ENCODE measurements at regions not wholly inside any gene's neighbourhood (a gene's known extent, or its start where the extent isn't known, plus 50 kb on each side); places are given as distances from the start of the nearest gene placed in this dataset.

GRCh38 chr15:66619152-66619903, 53.5 kb upstream of the LCTL start (continued):
- TF ChIP-seq E2F3 (CRISPR knock-in tag; IDR thresholded peaks at IDR 0.05) (no peak), PURB (CRISPR knock-in tag; IDR thresholded peaks at IDR 0.05; ENCODE audit: low read depth) (no peak), GATA2 (CRISPR knock-in tag; IDR thresholded peaks at IDR 0.05) (no peak), NFATC3 (IDR thresholded peaks at IDR 0.05) (no peak), RCOR1 (IDR thresholded peaks at IDR 0.05; ENCODE audit: borderline replicate concordance in 1 of 2, low read depth in 2 of 2, low read length in 2 of 2) (0 out of 4 replicates have a peak, but pooled peaks of 1 of the 2 experiments have one; percentile 7), CC2D1A (IDR thresholded peaks at IDR 0.05) (no peak), HMGXB4 (CRISPR knock-in tag; IDR thresholded peaks at IDR 0.05) (no peak), ZNF668 (CRISPR knock-in tag; IDR thresholded peaks at IDR 0.05) (no peak), ZNF41 (CRISPR knock-in tag; conservative IDR thresholded peaks at IDR 0.05) (no peak), ZNF445 (CRISPR knock-in tag; IDR thresholded peaks at IDR 0.05; ENCODE audit: low read depth) (no peak), CREB1 (IDR thresholded peaks at IDR 0.05) (0 out of 2 replicates have a peak, but pooled peaks have one; percentile 11), CREB1 (CRISPR knock-in tag; IDR thresholded peaks at IDR 0.05) (no peak), EWSR1 (IDR thresholded peaks at IDR 0.05; ENCODE audit: borderline replicate concordance, low read depth, partially characterized antibody) (no peak), MLX (CRISPR knock-in tag; conservative IDR thresholded peaks at IDR 0.05) (no peak), NFE2L1 (tag; IDR thresholded peaks at IDR 0.05; ENCODE audit: borderline replicate concordance, low read depth) (no peak), POLR2G (IDR thresholded peaks at IDR 0.05; ENCODE audit: low read depth, low read length) (0 out of 2 replicates have a peak, but pooled peaks have one; percentile 17), ZNF133 (CRISPR knock-in tag; IDR thresholded peaks at IDR 0.05) (no peak), ZNF174 (CRISPR knock-in tag; IDR thresholded peaks at IDR 0.05) (no peak)
- TF ChIP-seq, protein P1, sequence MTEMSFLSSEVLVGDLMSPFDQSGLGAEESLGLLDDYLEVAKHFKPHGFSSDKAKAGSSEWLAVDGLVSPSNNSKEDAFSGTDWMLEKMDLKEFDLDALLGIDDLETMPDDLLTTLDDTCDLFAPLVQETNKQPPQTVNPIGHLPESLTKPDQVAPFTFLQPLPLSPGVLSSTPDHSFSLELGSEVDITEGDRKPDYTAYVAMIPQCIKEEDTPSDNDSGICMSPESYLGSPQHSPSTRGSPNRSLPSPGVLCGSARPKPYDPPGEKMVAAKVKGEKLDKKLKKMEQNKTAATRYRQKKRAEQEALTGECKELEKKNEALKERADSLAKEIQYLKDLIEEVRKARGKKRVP (CRISPR knock-in tag; IDR thresholded peaks at IDR 0.05), result no peak
- TF ChIP-seq, protein P2, sequence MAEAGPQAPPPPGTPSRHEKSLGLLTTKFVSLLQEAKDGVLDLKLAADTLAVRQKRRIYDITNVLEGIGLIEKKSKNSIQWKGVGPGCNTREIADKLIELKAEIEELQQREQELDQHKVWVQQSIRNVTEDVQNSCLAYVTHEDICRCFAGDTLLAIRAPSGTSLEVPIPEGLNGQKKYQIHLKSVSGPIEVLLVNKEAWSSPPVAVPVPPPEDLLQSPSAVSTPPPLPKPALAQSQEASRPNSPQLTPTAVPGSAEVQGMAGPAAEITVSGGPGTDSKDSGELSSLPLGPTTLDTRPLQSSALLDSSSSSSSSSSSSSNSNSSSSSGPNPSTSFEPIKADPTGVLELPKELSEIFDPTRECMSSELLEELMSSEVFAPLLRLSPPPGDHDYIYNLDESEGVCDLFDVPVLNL (CRISPR knock-in tag; IDR thresholded peaks at IDR 0.05; ENCODE audit: low read depth), result no peak

Measured in K562 (cell line).